Astrocyte of the cerebellum (primary cell): ENCODE measurements at regions not wholly inside any gene's neighbourhood (a gene's known extent, or its start where the extent isn't known, plus 50 kb on each side); places are given as distances from the start of the nearest gene placed in this dataset.

Source experiments
- DNase-seq: peaks from one replicate; pipeline ENCODE4 v3.0.0-alpha.2; 2011; ENCODE audit warnings: low read depth
- H3K4me3 ChIP-seq: 2 replicates; pipeline ENCODE4 v1.5.1; 2011; ENCODE audit warnings: mild to moderate bottlenecking, low read depth, low read length, moderate library complexity
- CTCF ChIP-seq: IDR thresholded peaks from 2 replicates; pipeline ENCODE4 v1.5.1; 2012; ENCODE audit warnings: low read length, low read depth, moderate library complexity, mild to moderate bottlenecking; ENCODE audit errors: missing control alignments
- in situ Hi-C: cut with HindIII; loops from 2 replicates; pipeline ENCODE4 v1.10.0; 2017; ENCODE audit warnings: low sequenced_read_pairs

GRCh38 chr1:80673935-80674597 lies 1126.7 kb upstream of the ADGRL2 start:
- no peak for TF ChIP-seq CTCF
- DNase-seq = no peak
- no peak overlapping the region for H3K4me3 ChIP-seq
- in situ Hi-C loops = no loop called here

- in situ Hi-C loops = no loop called here
- H3K4me3 ChIP-seq = no peak overlapping the region
- DNase-seq = no peak
- TF ChIP-seq CTCF = no peak
Measured at GRCh38 chr1:80668372-80668771, 1132.4 kb upstream of the ADGRL2 start.

- in situ Hi-C loops = no loop called here
- no peak for DNase-seq
Measured at GRCh38 chr1:80666073-80666472, 1134.7 kb upstream of the ADGRL2 start.

GRCh38 chr1:80659161-80659560 lies 1141.6 kb upstream of the ADGRL2 start:
- H3K4me3 ChIP-seq = no peak overlapping the region
- no peak for DNase-seq
- no peak for TF ChIP-seq CTCF
- in situ Hi-C loops = no loop called here

More at GRCh38 chr1:80666073-80666472, 1134.7 kb upstream of the ADGRL2 start:
- TF ChIP-seq CTCF = no peak
- no peak overlapping the region for H3K4me3 ChIP-seq

- no peak for TF ChIP-seq CTCF
- in situ Hi-C loops = no loop called here
- DNase-seq = no peak
- no peak overlapping the region for H3K4me3 ChIP-seq
Measured at GRCh38 chr1:80657707-80658106, 1143.0 kb upstream of the ADGRL2 start.

- in situ Hi-C loops = no loop called here
- DNase-seq = no peak
- no peak overlapping the region for H3K4me3 ChIP-seq
- TF ChIP-seq CTCF = no peak
Measured at GRCh38 chr1:80657044-80657643, 1143.6 kb upstream of the ADGRL2 start.

GRCh38 chr1:80656641-80657040 lies 1144.1 kb upstream of the ADGRL2 start:
- in situ Hi-C loops = no loop called here
- no peak for DNase-seq

More at GRCh38 chr1:80656641-80657040, 1144.1 kb upstream of the ADGRL2 start:
- TF ChIP-seq CTCF = no peak
- no peak overlapping the region for H3K4me3 ChIP-seq
